A549 (cell line): ENCODE measurements at regions not wholly inside any gene's neighbourhood (a gene's known extent, or its start where the extent isn't known, plus 50 kb on each side); places are given as distances from the start of the nearest gene placed in this dataset.

ENCODE experiments used
- ATAC-seq, 2 experiments: fragments of 200-7000 bp in 1 of 2; fragments of >200 bp in 1 of 2; cut with Nextera tagmentation in 1 of 2; cut with Tn5 transposase in 1 of 2; 3 replicates each; pipeline versions ENCODE4 v1.8.0 to v1.9.1; 2018 to 2020; ENCODE audit warnings: mild to moderate bottlenecking in 1 of 2, moderate library complexity in 1 of 2
- CTCF ChIA-PET: fragments of 300-600 bp; sonication (Branson Sonifier 250); formaldehyde crosslinking; extraction: SDS; loops from one replicate; lab custom pipeline; 2021; ENCODE audit warnings: antibody characterized with exemption, inconsistent platforms; lab: Yijun Ruan, JAX
- POLR2A ChIA-PET: fragments of 350-600 bp; formaldehyde crosslinking; extraction: SDS; loops from one replicate; lab custom pipeline; 2021; ENCODE audit warnings: antibody characterized with exemption, inconsistent platforms; lab: Yijun Ruan, JAX
- DNase-seq, 2 experiments: peaks; one replicate each; pipeline versions ENCODE4 v3.0.0 to v3.0.0-alpha.2; 2011 to 2016; ENCODE audit warnings: low read depth in 1 of 2, low spot score in 1 of 2
- FAIRE-seq: peaks from 2 replicates; lab custom pipeline; 2011; peaks lifted over from hg19 to GRCh38; lab: Jason Lieb, UNC
- H3K27ac ChIP-seq, 2 experiments: fragments of >200 bp; sonication (Bioruptor Twin); formaldehyde crosslinking; 3 replicates each; pipeline ENCODE4 v1.5.1; 2016 to 2017
- H3K4me1 ChIP-seq: fragments of >200 bp; sonication (Bioruptor Twin); formaldehyde crosslinking; 3 replicates; pipeline ENCODE4 v1.6.1; 2016
- H3K4me2 ChIP-seq: fragments of >200 bp; sonication (Bioruptor Twin); formaldehyde crosslinking; 3 replicates; pipeline ENCODE4 v1.6.1; 2016
- H3K4me3 ChIP-seq: fragments of >200 bp; sonication (Bioruptor Twin); formaldehyde crosslinking; 3 replicates; pipeline ENCODE4 v1.5.1; 2016
- H3K9me3 ChIP-seq: fragments of >200 bp; sonication (Bioruptor Twin); formaldehyde crosslinking; 3 replicates; pipeline ENCODE4 v1.6.1; 2016
- ATOH8 ChIP-seq: fragments of 250-450 bp; sonication (Bioruptor Pico); IDR thresholded peaks from 2 replicates; pipeline ENCODE4 v1.5.0; 2020; ENCODE audit warnings: low read depth, mild to moderate bottlenecking, moderate library complexity
- BCL3 ChIP-seq: fragments of >200 bp; sonication (Bioruptor Twin); formaldehyde crosslinking; IDR thresholded peaks from 3 replicates; pipeline ENCODE4 v1.6.1; 2016
- BHLHE40 ChIP-seq: IDR thresholded peaks from 2 replicates; pipeline ENCODE4 v1.6.1; 2012; ENCODE audit warnings: low read depth, low read length, inconsistent platforms
- EHF ChIP-seq: fragments of 250-450 bp; sonication (Bioruptor Pico); IDR thresholded peaks from 2 replicates; pipeline ENCODE4 v1.5.0; 2020; ENCODE audit warnings: mild to moderate bottlenecking
- EHMT2 ChIP-seq: fragments of 200-600 bp; sonication (generic); IDR thresholded peaks from 2 replicates; pipeline ENCODE4 v1.6.1; 2016; ENCODE audit warnings: antibody characterized with exemption, low read depth, mild to moderate bottlenecking, moderate library complexity
- ELK1 ChIP-seq: fragments of 150-350 bp; IDR thresholded peaks from 2 replicates; pipeline ENCODE4 v1.6.1; 2014; ENCODE audit warnings: low read depth, mild to moderate bottlenecking, low read length
- FOSL2 ChIP-seq, 2 experiments: fragments of 450-650 bp in 1 of 2; fragments of >200 bp in 1 of 2; sonication (Bioruptor Twin) in 1 of 2; formaldehyde crosslinking; IDR thresholded peaks; 2 replicates each; pipeline versions ENCODE4 v1.5.0 to v1.6.1; 2016 to 2020; ENCODE audit warnings: mild to moderate bottlenecking in 1 of 2, moderate library complexity in 1 of 2
- FOXS1 ChIP-seq: fragments of 250-450 bp; sonication (Bioruptor Pico); IDR thresholded peaks from 2 replicates; pipeline ENCODE4 v1.5.0; 2020; ENCODE audit warnings: mild to moderate bottlenecking, moderate library complexity
- HDAC2 ChIP-seq: fragments of 200-600 bp; sonication (generic); IDR thresholded peaks from 2 replicates; pipeline ENCODE4 v1.6.1; 2016
- HMGXB4 ChIP-seq: fragments of 250-450 bp; sonication (Bioruptor Pico); IDR thresholded peaks from 2 replicates; pipeline ENCODE4 v1.5.0; 2021; ENCODE audit warnings: mild to moderate bottlenecking, moderate library complexity, borderline replicate concordance
- HOXA7 ChIP-seq: fragments of 250-450 bp; sonication (Bioruptor Pico); IDR thresholded peaks from 2 replicates; pipeline ENCODE4 v1.5.0; 2020; ENCODE audit warnings: mild to moderate bottlenecking, moderate library complexity
- HOXB5 ChIP-seq: fragments of 250-450 bp; sonication (Bioruptor Pico); IDR thresholded peaks from 2 replicates; pipeline ENCODE4 v1.5.0; 2020; ENCODE audit warnings: mild to moderate bottlenecking, moderate library complexity
- JUNB ChIP-seq: fragments of >200 bp; sonication (Bioruptor Twin); formaldehyde crosslinking; IDR thresholded peaks from 2 replicates; pipeline ENCODE4 v1.6.1; 2016
- MAFK ChIP-seq: fragments of 450-650 bp; IDR thresholded peaks from 2 replicates; pipeline ENCODE4 v1.6.1; 2014; ENCODE audit not compliant: partially characterized antibody
- MAZ ChIP-seq: fragments of 150-350 bp; IDR thresholded peaks from 2 replicates; pipeline ENCODE4 v1.6.1; 2014; ENCODE audit warnings: antibody characterized with exemption, low read depth, low read length, borderline replicate concordance
- MYC ChIP-seq: IDR thresholded peaks from 2 replicates; pipeline ENCODE4 v1.6.1; 2012; ENCODE audit warnings: mild to moderate bottlenecking, inconsistent platforms, low read length, improper control_type of control experiment, borderline replicate concordance
- NFE2L2 ChIP-seq: fragments of 150-350 bp; conservative IDR thresholded peaks from 2 replicates; pipeline ENCODE4 v1.6.1; 2014; ENCODE audit warnings: low read length
- PHF8 ChIP-seq: fragments of 200-600 bp; sonication (generic); IDR thresholded peaks from 2 replicates; pipeline ENCODE4 v1.6.1; 2016; ENCODE audit warnings: low read depth, mild to moderate bottlenecking, antibody characterized with exemption, moderate library complexity, borderline replicate concordance
- RARB ChIP-seq: fragments of 250-450 bp; sonication (Bioruptor Pico); IDR thresholded peaks from 2 replicates; pipeline ENCODE4 v1.8.0; 2021; ENCODE audit warnings: mild to moderate bottlenecking, moderate library complexity
- RCOR1 ChIP-seq: fragments of 150-350 bp; IDR thresholded peaks from 2 replicates; pipeline ENCODE4 v1.6.1; 2014; ENCODE audit warnings: antibody characterized with exemption, low read length, low read depth
- REST ChIP-seq: fragments of 200-600 bp; sonication (generic); IDR thresholded peaks from 2 replicates; pipeline ENCODE4 v1.6.1; 2016; ENCODE audit warnings: antibody characterized with exemption, mild to moderate bottlenecking, moderate library complexity
- SMC3 ChIP-seq: fragments of >200 bp; sonication (Bioruptor Twin); formaldehyde crosslinking; IDR thresholded peaks from 3 replicates; pipeline ENCODE4 v1.6.1; 2018; ENCODE audit warnings: inconsistent platforms
- SREBF2 ChIP-seq: fragments of 450-650 bp; IDR thresholded peaks from 2 replicates; pipeline ENCODE4 v1.6.1; 2014; ENCODE audit warnings: mild to moderate bottlenecking, moderate library complexity
- TFCP2L1 ChIP-seq: fragments of 250-450 bp; sonication (Bioruptor Pico); IDR thresholded peaks from 2 replicates; pipeline ENCODE4 v1.5.0; 2021; ENCODE audit warnings: mild to moderate bottlenecking
- USF2 ChIP-seq: fragments of 450-650 bp; IDR thresholded peaks from 2 replicates; pipeline ENCODE4 v1.6.1; 2014; ENCODE audit warnings: antibody characterized with exemption
- WGBS: methylation state at CpG from one replicate; pipeline ENCODE4 v1.1.6; 2017; ENCODE audit errors: missing lambda C conversion rate; 5-methylcytosine and 5-hydroxymethylcytosine counted together

GRCh38 chr5:53424686-53425615 is 55.5 kb upstream of the FST start (continued):
- TF ChIP-seq MYC = no peak
- TF ChIP-seq, all 56 proteins: peak for 0

- H3K4me3 ChIP-seq = no peak overlapping the region
- 79% methylated on average over 8 of the region's 8 CpGs for WGBS
- peaks cover 9% of the 10 kb centered on the region for H3K4me1 ChIP-seq
- DNase-seq (peak in 1 of 2 experiments; percentile 45), FAIRE-seq (no peak), ATAC-seq (peak; percentile 46 to 64; a peak in 3 of 6 replicates)
- POLR2A ChIA-PET = no interaction called here
- H3K4me2 ChIP-seq = no peak overlapping the region
- CTCF ChIA-PET = interaction anchor here (0.5 to 1.4 kb wide), 7 partner anchors 11 to 808 kb away, joined by 3 to 5 read pairs (median 4); no protein-coding TSS in a partner anchor
- H3K27ac ChIP-seq = 0 out of 6 replicates have a peak overlapping the region, but pooled peaks of 1 of the 2 experiments have one; percentile 25
- H3K9me3 ChIP-seq = no peaks in the 10 kb centered on the region
- TF ChIP-seq ATOH8 (no peak), NFE2L2 (no peak), HMGXB4 (CRISPR knock-in tag) (no peak), SREBF2 (no peak), EHMT2 (no peak), HOXB5 (CRISPR knock-in tag) (no peak), HDAC2 (no peak), MAFK (peak; percentile 8), JUNB (no peak), EHF (CRISPR knock-in tag) (no peak), BHLHE40 (no peak), RARB (CRISPR knock-in tag) (no peak), BCL3 (no peak), RCOR1 (no peak), MYC (no peak), ELK1 (no peak), USF2 (no peak), MAZ (no peak), HOXA7 (CRISPR knock-in tag) (no peak), FOXS1 (CRISPR knock-in tag) (no peak), REST (no peak), PHF8 (no peak), TFCP2L1 (CRISPR knock-in tag) (no peak), SMC3 (0 out of 3 replicates have a peak, but pooled peaks have one; percentile 19), FOSL2 (IDR thresholded peaks at IDR 0.05) (no peak), FOSL2 (CRISPR knock-in tag; IDR thresholded peaks at IDR 0.05) (no peak)
These were observed 54.5 kb upstream of the FST start for GRCh38 chr5:53425687-53426511.
